NCI-H2171 (cell line): ENCODE measurements at regions not wholly inside any gene's neighbourhood (a gene's known extent, or its start where the extent isn't known, plus 50 kb on each side); places are given as distances from the start of the nearest gene placed in this dataset.

ENCODE experiments used
- DNase-seq: peaks from one replicate; lab custom pipeline; 2025; lab: John Stamatoyannopoulos, UW

DNA sequence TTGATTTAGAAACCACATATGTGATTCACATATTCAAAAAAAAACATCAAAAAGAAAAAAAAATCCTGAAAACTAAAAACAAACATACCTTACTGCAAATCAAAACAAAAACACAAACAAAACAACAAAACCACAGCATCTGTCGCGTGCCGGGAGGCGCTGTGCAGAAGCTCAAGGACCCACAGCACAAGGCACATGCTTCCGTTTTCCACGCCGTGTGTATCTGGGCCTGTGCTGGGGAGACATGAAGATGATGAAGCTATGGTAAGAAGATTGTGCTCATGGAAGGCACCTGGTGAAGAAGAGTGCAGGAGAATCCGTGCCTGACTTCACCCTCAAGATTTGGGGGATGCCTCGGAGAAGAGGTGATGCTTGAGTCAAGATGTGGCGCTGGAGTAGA lies 788.9 kb upstream of the ARRDC4 start:
- no peak for DNase-seq

DNA sequence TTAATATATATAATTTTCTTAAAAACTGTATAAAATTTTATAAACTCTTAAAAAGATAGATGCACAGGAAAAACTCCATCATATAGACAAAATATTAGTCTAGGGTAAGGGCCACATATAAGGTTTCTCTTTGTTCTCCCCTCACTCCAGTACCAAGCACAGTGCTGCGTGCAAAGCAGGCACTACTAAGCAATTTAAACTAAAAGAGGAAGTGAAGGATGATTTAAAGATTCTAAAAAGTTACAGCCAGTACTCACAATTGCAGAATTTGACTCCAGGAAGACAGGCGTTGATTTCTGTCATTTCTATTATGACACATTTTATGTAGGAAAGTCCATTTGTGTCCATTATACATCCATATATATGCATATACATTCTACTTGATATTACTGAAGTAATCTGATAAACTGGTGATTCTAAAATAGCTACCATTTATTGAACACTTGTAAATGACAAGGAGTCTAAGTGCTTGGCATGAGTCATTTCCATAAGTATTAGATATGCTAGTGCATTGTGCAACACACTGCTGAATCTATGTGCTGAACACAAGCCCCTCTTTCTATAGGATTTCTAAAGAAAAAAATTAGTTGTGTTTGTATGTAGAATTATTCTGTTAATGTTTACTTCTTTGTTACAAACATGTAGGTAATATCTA lies 785.5 kb upstream of the ARRDC4 start:
- DNase-seq, result no peak

GRCh38 chr15:97177151-97177577 lies 783.3 kb upstream of the ARRDC4 start:
- no peak for DNase-seq

- no peak for DNase-seq
These were observed 777.9 kb upstream of the ARRDC4 start for GRCh38 chr15:97182581-97182980.

DNA sequence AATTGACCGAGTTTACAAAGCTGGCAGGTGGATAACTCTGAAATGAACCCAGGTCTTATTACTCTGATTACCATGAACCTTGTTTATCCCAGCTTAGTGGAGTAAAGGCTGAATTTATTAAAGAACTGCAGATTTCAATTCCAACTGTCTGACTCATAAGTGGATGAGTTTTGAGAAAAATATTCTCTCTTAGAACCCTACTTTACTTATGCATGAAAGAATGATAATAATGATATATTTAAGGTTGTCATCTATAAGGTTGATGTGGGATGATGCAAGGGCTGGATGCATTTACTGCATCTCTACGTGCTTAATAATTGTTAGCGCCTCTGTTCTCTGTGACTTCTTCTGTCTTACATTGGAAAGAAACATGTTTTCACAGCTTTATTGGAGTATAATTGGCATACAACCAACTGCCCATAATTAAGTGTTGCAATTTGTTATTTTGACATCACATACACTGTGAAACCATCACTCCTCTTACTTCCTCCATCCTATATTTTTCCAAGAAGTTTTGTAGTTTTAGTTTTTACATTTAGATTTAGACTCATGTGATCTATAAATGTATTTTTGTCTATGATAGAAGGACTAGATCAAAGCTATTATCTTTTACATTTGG lies 771.2 kb upstream of the ARRDC4 start:
- DNase-seq, result no peak

- DNase-seq, result no peak
These were observed 765.8 kb upstream of the ARRDC4 start for GRCh38 chr15:97194750-97195149.

GRCh38 chr15:97196048-97197014 lies 764.2 kb upstream of the ARRDC4 start:
- no peak for DNase-seq

DNA sequence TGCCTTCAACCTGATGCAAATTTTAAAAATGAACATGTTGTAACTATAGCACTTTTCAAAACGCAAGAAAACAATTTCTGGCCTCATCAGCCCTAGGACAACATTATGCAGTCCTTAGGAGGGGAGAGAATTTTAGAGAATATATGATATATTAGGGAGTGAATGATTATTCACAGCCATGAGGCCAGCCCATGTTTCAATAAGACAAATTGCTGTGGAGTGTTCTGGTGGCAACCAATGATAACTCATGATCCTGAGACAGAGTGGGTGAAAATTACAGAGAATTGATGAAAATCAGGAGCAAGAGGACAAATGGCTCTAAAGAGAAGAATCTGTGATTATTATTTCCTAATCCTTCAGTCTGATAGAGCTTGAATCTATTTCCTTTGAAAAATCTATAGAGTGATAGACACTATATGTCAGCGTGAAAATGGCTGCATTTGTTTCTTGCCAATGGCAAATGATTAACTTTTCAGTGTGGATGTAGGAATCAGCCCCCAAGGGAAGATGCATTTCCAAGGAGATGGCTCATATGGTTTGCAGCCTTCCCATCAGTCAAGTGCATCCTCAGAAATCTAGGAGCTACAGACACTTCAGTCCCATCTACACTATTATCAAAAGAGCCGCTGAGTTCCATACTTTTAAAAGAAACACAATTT lies 761.0 kb upstream of the ARRDC4 start:
- DNase-seq, result no peak

DNA sequence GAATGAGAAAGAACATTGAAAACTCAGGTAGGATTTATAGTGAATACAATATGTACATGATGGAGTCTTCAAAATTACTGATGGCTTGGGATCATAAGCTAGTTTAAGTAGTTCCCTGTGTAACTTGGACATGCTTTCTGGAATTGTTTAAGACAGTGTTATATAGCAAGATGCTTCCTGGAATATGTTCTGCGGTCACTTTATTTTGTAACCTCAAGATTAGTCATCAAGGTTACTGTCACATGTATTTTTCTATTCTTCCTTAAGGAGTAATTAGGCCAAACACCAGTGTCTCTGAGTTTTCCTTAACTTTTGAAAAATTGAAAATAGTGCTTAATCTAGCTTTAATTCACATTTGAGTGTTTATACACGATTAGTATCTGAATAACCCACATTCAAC lies 760.3 kb upstream of the ARRDC4 start:
- DNase-seq, result no peak

GRCh38 chr15:97210277-97210676 lies 750.2 kb upstream of the ARRDC4 start:
- no peak for DNase-seq

DNA sequence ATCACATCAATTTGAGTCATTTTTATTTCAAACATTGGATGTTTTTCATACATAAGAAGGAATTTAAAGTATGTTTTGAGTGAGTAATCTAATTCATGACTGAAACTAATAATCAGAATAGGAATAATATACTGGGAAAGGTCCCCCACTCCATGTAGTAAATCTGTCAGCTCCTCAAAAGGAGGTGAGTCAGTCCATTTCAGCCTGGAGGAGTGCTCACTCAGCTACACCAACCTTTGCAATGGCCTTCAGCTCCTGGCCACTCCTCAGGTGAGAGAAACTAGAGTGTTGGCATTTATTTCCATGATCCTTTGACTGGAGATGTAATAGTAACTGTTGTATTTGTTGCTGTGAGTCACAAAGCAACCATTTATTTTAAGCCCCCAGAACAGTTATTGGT lies 744.9 kb upstream of the ARRDC4 start:
- DNase-seq, result no peak

DNA sequence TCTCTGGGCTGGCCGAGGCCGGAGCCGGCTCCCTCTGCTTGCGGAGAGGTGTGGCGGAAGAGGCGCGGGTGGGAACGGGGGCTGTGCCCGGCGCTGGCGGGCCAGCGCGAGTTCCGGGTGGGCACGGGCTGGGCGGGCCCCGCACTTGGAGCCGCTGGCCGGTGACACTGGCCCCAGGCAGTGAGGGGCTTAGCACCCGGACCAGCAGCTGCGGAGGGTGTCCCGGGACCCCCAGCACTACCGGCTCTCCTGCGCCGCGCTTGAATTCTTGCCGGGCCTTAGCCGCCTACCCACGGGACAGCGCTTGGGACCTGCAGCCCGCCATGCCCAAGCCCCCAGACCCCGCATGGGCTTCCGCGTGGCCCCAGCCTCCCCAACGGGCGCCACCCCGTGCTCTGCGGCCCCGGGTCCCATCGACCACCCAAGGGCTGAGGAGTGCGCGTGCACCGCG lies 736.3 kb upstream of the ARRDC4 start:
- DNase-seq, result no peak

DNA sequence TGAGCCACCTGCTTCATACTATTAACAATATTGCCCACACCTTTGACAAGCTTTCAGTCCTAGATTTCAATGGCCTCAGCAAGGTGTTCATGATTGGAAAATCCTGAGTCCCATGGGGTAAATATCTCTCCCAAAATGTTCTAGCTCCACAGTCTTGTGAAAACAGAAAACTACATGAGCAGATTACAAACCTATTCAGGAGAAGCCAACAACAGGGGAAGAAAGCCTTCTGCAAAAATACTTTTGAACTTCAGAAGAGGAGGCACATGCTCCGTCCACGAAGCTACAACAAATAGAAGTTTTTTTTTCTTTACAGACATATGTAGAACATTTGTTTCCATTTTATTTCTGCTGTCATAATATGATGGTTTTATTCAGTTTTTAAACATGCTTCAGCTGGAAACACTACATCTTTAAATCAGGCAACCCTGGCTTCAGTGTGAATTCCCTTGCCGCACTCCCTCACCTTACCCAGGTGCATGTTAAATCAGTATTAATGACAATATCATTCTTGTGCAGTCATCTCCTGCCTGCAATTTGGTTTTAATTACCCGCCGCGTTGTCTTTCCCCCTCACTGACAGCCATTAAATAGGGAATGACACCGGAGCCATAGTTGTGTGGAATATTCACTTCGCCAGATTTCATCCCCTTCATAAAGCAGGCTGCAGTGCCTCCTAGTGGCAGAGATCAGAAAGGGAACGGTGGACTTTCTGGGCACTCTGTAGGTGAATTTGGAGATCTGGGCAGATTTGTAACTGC lies 725.5 kb upstream of the ARRDC4 start:
- DNase-seq, result no peak

GRCh38 chr15:97235611-97235985 lies 724.9 kb upstream of the ARRDC4 start:
- no peak for DNase-seq

- DNase-seq, result no peak
These were observed 724.4 kb upstream of the ARRDC4 start for GRCh38 chr15:97236140-97236539.

- no peak for DNase-seq
These were observed 723.3 kb upstream of the ARRDC4 start for GRCh38 chr15:97237160-97237559.

DNA sequence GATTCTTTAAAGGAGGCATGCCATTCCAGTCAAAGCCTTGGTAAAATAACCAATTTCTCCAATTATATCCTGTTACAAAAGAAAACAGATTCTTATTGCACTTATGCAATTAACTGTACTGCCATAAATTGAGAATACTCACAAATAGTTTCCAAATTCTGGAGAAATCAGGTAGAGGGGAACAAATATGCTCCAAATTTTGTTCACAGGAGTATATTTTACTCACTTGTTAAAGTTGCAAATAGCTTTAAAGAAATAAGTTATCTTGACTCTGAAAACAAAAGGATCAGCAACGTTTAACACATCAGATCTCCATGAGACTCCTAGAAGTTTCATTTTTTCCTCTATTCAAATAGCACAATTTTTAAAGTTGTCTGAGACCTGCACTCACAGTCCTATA lies 712.1 kb upstream of the ARRDC4 start:
- no peak for DNase-seq

GRCh38 chr15:97259943-97260342 lies 700.6 kb upstream of the ARRDC4 start:
- DNase-seq, result no peak

DNA sequence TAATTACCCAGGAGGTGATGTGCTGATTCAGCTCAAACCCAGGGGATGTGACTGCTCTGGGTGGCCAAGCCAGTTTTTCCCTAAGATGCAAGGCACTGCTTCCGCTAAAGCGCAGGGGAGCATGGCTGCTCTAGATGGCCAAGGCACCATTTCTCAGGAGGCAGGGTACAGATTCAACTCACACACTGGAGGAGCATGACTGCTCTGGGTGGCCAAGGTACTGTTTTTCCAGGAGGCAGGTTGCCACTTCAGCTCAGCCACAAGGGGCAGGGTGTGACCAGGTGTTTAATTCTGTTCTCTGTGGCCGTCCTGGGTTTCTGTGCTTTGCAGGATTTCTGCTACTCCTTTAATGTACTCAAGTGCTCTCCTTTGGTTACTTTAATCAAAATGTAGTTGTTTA lies 659.3 kb upstream of the ARRDC4 start:
- no peak for DNase-seq

DNA sequence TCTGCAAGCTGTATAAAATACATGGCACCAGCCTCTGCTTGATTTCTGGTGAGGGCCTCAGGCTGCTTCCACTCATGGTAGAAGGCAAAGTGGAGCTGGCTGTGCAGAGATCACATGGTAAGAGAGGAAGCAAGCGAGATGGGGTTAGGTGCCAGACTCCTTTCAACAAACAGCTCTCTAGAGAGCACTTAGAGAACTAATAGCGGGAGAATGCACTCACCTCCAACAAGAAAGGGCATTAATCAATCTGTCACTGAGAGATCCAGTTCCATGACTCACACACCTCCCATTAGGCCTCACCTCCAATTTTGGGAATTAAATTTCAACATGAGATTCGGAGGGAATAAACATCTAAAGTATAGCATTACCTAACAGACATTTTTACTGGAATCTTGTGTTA lies 644.1 kb upstream of the ARRDC4 start:
- peak; percentile 28 for DNase-seq

DNA sequence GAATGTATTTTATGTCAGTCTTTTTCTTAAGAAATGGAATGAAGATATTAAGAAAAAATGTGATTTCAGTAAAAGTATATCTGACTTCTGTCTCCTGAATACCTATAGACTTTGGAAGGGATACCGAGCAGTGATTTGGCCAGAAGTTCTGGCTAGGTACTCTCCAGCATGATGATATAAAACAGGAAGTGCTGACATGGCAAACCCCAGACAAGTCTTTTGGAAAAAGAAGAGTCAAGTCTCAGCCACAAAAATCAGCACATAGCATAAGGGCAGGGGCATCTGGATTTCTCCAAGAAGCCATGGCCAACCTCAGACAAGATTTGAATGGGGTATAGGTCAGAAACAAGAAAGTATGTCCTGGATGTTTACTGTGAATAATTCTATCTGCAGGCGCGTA lies 643.3 kb upstream of the ARRDC4 start:
- DNase-seq, result no peak

DNA sequence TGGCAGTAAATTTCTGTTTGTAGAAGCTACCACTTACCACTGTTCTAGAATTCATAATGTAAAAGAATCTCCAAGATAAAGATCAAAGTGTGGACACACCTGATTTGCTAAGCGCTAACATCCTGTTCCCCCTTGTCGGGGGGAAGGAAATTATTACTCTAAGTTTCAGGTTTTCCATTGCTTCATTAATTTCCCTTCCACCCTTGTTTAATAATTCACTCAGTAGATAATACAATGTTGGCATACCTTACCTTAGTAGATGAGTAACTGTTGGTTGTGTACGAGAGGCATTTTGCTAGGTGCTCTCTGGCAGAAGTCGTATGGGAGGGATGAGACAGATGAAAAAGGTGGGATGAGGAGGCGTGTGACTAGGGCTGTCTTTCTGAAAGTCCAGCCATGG lies 641.2 kb upstream of the ARRDC4 start:
- no peak for DNase-seq
